DOHH2 (cell line): ENCODE measurements at regions not wholly inside any gene's neighbourhood (a gene's known extent, or its start where the extent isn't known, plus 50 kb on each side); places are given as distances from the start of the nearest gene placed in this dataset.

Source experiments
- EZH2phosphoT487 ChIP-seq: fragments of 200-600 bp; sonication (generic); IDR thresholded peaks from 2 replicates; pipeline ENCODE4 v1.6.1; 2017; ENCODE audit warnings: borderline replicate concordance, mild to moderate bottlenecking, antibody characterized with exemption, low read length, moderate library complexity, mixed read lengths
- TF ChIP-seq, protein P1 (sequence below): fragments of 200-600 bp; sonication (generic); IDR thresholded peaks from one replicate; pipeline ENCODE4 v1.5.1; 2014; ENCODE audit warnings: antibody characterized with exemption, mild to moderate bottlenecking, low read depth, low read length; ENCODE audit not compliant: poor library complexity, severe bottlenecking

DNA sequence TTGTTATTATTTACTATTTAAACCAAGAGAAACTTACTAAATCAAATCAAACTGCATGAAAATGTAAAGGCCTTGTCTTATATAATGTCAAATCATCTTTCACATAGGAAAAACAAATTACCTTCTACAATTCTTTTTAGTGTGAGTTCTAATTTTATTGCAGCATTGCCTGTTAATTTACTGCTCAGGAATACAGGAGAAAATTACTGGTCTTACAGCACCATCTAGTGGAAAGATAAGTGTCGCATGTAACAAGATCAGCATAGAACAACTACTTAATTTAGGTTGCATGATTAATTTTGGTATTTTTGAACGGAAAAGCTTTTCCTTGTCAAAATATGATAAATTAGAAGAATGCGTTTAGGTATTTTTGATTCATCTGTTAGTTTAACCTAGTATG lies 502.7 kb downstream of the UQCRFS1 start:
- TF ChIP-seq, protein P1, sequence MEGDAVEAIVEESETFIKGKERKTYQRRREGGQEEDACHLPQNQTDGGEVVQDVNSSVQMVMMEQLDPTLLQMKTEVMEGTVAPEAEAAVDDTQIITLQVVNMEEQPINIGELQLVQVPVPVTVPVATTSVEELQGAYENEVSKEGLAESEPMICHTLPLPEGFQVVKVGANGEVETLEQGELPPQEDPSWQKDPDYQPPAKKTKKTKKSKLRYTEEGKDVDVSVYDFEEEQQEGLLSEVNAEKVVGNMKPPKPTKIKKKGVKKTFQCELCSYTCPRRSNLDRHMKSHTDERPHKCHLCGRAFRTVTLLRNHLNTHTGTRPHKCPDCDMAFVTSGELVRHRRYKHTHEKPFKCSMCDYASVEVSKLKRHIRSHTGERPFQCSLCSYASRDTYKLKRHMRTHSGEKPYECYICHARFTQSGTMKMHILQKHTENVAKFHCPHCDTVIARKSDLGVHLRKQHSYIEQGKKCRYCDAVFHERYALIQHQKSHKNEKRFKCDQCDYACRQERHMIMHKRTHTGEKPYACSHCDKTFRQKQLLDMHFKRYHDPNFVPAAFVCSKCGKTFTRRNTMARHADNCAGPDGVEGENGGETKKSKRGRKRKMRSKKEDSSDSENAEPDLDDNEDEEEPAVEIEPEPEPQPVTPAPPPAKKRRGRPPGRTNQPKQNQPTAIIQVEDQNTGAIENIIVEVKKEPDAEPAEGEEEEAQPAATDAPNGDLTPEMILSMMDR = peak; percentile 68
- no peak for TF ChIP-seq EZH2phosphoT487
